Spleen (tissue), 11 donors: ENCODE measurements at regions not wholly inside any gene's neighbourhood (a gene's known extent, or its start where the extent isn't known, plus 50 kb on each side); places are given as distances from the start of the nearest gene placed in this dataset.

Experiments
- DNase-seq: peaks from one replicate; pipeline ENCODE4 v3.0.0-alpha.2; 2020
- H3K27ac ChIP-seq, 8 donors: fragments of 200-600 bp; sonication (generic) in 7 of 8; 1 replicate in 4 of 8; 2 replicates in 4 of 8; pipeline versions ENCODE4 v1.5.0 to v1.8.0; 2016 to 2021; ENCODE audit warnings: inconsistent platforms in 4 of 8, mild to moderate bottlenecking in 4 of 8, moderate library complexity in 1 of 8
- H3K27me3 ChIP-seq, 7 donors: fragments of 200-600 bp; sonication (generic) in 6 of 7; replicated peaks in 1 of 7; 1 replicate in 4 of 7; 2 replicates in 3 of 7; pipeline versions ENCODE4 v1.5.0 to v1.8.0; 2016 to 2021; ENCODE audit warnings: inconsistent platforms in 3 of 7, mild to moderate bottlenecking in 1 of 7
- H3K36me3 ChIP-seq, 6 donors: fragments of 200-600 bp; sonication (generic) in 5 of 6; 1 replicate in 4 of 6; 2 replicates in 2 of 6; pipeline versions ENCODE4 v1.5.0 to v1.8.0; 2016 to 2021; ENCODE audit warnings: inconsistent platforms in 2 of 6
- H3K4me1 ChIP-seq, 6 donors: fragments of 200-600 bp; sonication (generic) in 5 of 6; 1 replicate in 3 of 6; 2 replicates in 3 of 6; pipeline versions ENCODE4 v1.5.0 to v1.8.0; 2016 to 2021; ENCODE audit warnings: inconsistent platforms in 3 of 6
- H3K4me3 ChIP-seq, 8 donors: fragments of 200-600 bp; sonication (generic) in 7 of 8; 1 replicate in 4 of 8; 2 replicates in 4 of 8; pipeline versions ENCODE4 v1.5.0 to v1.8.0; 2016 to 2021; ENCODE audit warnings: inconsistent platforms in 4 of 8, mild to moderate bottlenecking in 4 of 8, moderate library complexity in 2 of 8
- H3K9me3 ChIP-seq, 8 donors: fragments of 200-600 bp; sonication (generic) in 7 of 8; 1 replicate in 4 of 8; 2 replicates in 4 of 8; pipeline versions ENCODE4 v1.5.0 to v1.8.0; 2016 to 2021; ENCODE audit warnings: inconsistent platforms in 4 of 8
- POLR2A ChIP-seq, 3 donors: fragments of 450-650 bp; IDR thresholded peaks; one replicate each; pipeline ENCODE4 v1.5.1; 2017; ENCODE audit warnings: antibody characterized with exemption in 3 of 3, mild to moderate bottlenecking in 1 of 3
- POLR2AphosphoS5 ChIP-seq, 3 donors: sonication (generic); formaldehyde crosslinking; IDR thresholded peaks; one replicate each; pipeline ENCODE4 v1.5.1; 2017; ENCODE audit warnings: antibody characterized with exemption in 3 of 3
- WGBS, 5 donors: extraction: QIAGEN DNeasy Blood & Tissue Kit in 3 of 5; methylation state at CpG; one replicate each; pipeline versions ENCODE4 v1.1.5 to v1.1.7; 2013 to 2018; 5-methylcytosine and 5-hydroxymethylcytosine counted together
- intact Hi-C: fragments of 100-400 bp; cut with DNase I; formaldehyde crosslinking; loops from one replicate; pipeline ENCODE4 v1.15.0; 2023; ENCODE audit warnings: low total_unique reads
- TF ChIP-seq, protein P1 (sequence below), 11 experiments: fragments of 200-600 bp in 7 of 11; fragments of 450-650 bp in 4 of 11; sonication (generic) in 4 of 11; IDR thresholded peaks in 8 of 11; conservative IDR thresholded peaks in 3 of 11; 1 replicate in 7 of 11; 2 replicates in 4 of 11; pipeline versions ENCODE4 v1.4.0 to v1.8.0; 2016 to 2021; ENCODE audit warnings: antibody characterized with exemption in 11 of 11, inconsistent platforms in 4 of 11, mild to moderate bottlenecking in 1 of 11
- donor health status: healthy with polysubstance abuse.
- donor health status: DM: no; HTN: no; CAD: no; lungs with moderate emphysema.
- donor health status: DM: no; HTN: no; CAD: no.
- donor health status: Bipolar disorder and iron deficiency.
- donor health status: healthy.
- donor health status: DM: no; HTN: no; CAD: no.
- donor health status: DM: yes; HTN: yes; CAD: no.

DNA sequence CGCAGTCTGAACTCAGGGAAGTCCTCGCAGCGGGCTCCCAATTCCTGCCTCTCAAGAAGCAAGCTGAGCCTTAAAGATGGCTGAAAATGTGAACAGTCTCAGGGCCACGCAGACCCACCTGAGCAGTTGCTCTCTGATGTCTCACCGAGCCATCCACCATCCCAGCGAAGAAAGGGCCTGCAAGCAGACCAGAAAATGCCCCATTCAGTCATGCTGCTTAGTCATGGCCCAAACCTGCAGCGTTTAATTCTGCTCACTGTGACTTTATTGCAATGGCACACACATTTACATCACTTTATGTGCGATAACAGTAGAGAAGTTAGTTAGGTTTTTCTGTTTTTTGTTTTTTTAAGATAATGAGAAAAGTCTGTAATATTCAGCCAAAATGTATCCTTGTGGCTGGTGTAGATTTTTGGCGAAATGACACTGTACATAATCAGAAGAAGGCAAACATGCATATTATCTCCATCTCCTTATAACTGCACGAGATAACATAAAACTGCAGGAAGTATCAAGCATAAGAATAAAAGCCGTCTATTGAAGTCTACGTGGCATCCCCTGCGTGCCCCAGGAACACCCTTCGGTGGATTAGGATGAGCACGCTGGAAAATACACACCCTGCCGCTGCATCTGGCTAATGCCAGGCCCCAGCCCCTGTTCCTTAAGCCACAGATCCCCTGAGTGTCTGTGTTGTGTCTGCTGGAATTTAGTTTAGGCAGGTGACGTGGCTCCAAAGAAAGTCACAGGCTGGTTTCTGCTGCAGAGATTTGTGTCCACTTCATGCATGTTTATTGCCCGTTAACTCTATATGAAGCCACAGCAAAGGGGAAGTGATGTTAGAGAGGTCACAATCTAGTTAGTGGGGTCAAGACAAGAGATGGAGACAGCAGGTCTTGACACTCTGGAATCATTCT lies 119.8 kb upstream of the IRF2BP2 start:
- no peak for DNase-seq
- peak overlapping the region in 2 of 8 donors; percentile 37 to 61 for H3K27ac ChIP-seq
- TF ChIP-seq, protein P1, sequence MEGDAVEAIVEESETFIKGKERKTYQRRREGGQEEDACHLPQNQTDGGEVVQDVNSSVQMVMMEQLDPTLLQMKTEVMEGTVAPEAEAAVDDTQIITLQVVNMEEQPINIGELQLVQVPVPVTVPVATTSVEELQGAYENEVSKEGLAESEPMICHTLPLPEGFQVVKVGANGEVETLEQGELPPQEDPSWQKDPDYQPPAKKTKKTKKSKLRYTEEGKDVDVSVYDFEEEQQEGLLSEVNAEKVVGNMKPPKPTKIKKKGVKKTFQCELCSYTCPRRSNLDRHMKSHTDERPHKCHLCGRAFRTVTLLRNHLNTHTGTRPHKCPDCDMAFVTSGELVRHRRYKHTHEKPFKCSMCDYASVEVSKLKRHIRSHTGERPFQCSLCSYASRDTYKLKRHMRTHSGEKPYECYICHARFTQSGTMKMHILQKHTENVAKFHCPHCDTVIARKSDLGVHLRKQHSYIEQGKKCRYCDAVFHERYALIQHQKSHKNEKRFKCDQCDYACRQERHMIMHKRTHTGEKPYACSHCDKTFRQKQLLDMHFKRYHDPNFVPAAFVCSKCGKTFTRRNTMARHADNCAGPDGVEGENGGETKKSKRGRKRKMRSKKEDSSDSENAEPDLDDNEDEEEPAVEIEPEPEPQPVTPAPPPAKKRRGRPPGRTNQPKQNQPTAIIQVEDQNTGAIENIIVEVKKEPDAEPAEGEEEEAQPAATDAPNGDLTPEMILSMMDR (IDR thresholded peaks at IDR 0.05 in 8 of 11, conservative IDR thresholded peaks at IDR 0.05 in 3 of 11) = no peak
- TF ChIP-seq POLR2AphosphoS5 (IDR thresholded peaks at IDR 0.05) = no peak
- no peak for TF ChIP-seq POLR2A (IDR thresholded peaks at IDR 0.05)
- 89 to 91% (median 91%) methylated on average over 18 of the region's 18 CpGs for WGBS, 5 donors
- H3K4me3 ChIP-seq = no peak overlapping the region
- H3K36me3 ChIP-seq = no peaks in the 10 kb centered on the region
- peaks cover 41 to 66% (median 52%) of the 10 kb centered on the region in 6 donors for H3K4me1 ChIP-seq
- H3K27me3 ChIP-seq = no peaks in the 10 kb centered on the region
- intact Hi-C loops = loop anchor here (10.0 kb wide), 1 partner anchor 115 kb away; no protein-coding TSS in a partner anchor
- no peaks in the 10 kb centered on the region for H3K9me3 ChIP-seq

DNA sequence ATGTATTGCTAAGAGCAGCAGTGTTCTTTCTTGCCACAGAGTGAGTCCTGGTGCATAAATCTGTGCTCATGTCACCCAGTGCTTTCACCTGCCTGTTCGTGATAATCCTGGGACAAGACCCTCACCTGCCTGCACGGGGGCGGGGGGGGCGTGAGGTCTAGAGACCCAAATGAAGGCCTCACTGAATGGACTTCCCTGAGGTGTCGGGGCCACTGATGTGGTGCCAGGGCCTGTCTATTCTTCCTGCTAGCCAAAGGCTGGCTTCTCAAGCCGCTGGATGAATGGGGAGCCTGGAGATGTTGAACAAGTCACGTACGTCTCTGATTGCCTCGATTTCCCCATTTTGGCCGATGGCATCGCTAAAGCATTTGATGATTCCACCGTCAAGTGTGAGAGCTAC lies 118.8 kb upstream of the IRF2BP2 start:
- H3K9me3 ChIP-seq = no peaks in the 10 kb centered on the region
- peak overlapping the region in 1 of 8 donors; percentile 0 for H3K27ac ChIP-seq
- WGBS, 5 donors = 91 to 97% (median 94%) methylated on average over 8 to 12 of the region's 12 CpGs
- H3K4me3 ChIP-seq = no peak overlapping the region
- intact Hi-C loops = loop anchor here (10.0 kb wide), 1 partner anchor 116 kb away; no protein-coding TSS in a partner anchor
- DNase-seq = no peak
- no peak for TF ChIP-seq POLR2AphosphoS5 (IDR thresholded peaks at IDR 0.05)
- TF ChIP-seq, protein P1 (IDR thresholded peaks at IDR 0.05 in 8 of 11, conservative IDR thresholded peaks at IDR 0.05 in 3 of 11) = no peak
- TF ChIP-seq POLR2A (IDR thresholded peaks at IDR 0.05) = no peak
- H3K27me3 ChIP-seq = no peaks in the 10 kb centered on the region
- peaks cover 48 to 77% (median 63%) of the 10 kb centered on the region in 6 donors for H3K4me1 ChIP-seq
- no peaks in the 10 kb centered on the region for H3K36me3 ChIP-seq

DNA sequence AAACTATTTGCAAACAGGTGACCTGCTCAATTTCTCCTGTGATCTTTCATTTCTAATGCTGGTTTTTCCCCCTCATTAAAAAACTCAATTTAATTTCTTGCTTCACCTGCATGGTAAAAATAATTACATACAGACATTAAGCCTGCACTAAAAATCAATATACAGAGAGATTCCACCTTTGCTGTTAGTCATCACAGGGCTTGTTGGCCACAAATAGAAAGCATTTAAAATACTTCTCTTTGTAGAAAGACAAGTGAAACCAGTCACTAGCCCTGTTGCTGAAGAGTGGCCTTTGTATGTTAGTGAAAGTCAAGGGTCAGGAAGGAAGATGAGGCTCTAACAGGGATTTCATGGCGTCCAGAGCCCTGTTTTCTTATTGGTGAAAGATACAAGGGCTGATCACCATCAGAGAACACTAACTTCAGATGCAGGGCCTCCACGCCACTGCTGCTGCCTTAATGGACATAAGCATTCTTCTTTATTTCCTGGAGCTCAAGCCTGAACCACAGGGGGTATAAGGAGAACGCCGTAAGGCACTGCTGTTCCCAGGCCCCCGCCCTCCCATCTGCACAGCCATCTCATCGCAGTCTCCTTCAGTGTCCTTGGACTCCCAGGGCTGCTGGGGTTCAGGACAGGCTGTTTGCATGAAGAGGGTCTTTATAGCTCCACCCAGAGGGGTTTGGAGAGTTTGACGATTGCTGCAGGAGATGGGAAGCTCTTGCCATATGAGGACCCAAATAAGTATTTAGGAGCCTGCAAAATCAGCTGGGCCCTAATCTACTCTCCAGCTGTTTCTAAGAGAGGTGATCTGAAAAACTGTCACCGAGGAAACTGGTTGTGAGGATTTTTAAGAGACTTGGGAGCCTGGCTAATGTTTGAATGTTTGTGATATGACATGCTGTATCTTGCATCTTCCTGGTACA lies 117.3 kb upstream of the IRF2BP2 start:
- intact Hi-C loops = loop anchor here (10.0 kb wide), 1 partner anchor 118 kb away; no protein-coding TSS in a partner anchor
- H3K36me3 ChIP-seq = no peaks in the 10 kb centered on the region
- H3K4me1 ChIP-seq = peaks cover 58 to 91% (median 76%) of the 10 kb centered on the region in 6 donors
- TF ChIP-seq POLR2AphosphoS5 (IDR thresholded peaks at IDR 0.05) (no peak), POLR2A (IDR thresholded peaks at IDR 0.05) (no peak)
- TF ChIP-seq, protein P1 (IDR thresholded peaks at IDR 0.05 in 8 of 11, conservative IDR thresholded peaks at IDR 0.05 in 3 of 11) = no peak
- no peak for DNase-seq
- no peaks in the 10 kb centered on the region for H3K9me3 ChIP-seq
- WGBS, 5 donors = 64 to 77% (median 68%) methylated on average over 8 of the region's 8 CpGs
- H3K27me3 ChIP-seq = no peaks in the 10 kb centered on the region
- peak overlapping the region; percentile 70 to 96 (median 88) for H3K27ac ChIP-seq
- H3K4me3 ChIP-seq = no peak overlapping the region
